Ecto neural progenitor cell (in vitro differentiated cells): ENCODE measurements at regions not wholly inside any gene's neighbourhood (a gene's known extent, or its start where the extent isn't known, plus 50 kb on each side); places are given as distances from the start of the nearest gene placed in this dataset.

Experiments used
- DNase-seq: peaks from one replicate; pipeline ENCODE4 v3.0.0-alpha.2; 2018; ENCODE audit warnings: low spot score

DNA sequence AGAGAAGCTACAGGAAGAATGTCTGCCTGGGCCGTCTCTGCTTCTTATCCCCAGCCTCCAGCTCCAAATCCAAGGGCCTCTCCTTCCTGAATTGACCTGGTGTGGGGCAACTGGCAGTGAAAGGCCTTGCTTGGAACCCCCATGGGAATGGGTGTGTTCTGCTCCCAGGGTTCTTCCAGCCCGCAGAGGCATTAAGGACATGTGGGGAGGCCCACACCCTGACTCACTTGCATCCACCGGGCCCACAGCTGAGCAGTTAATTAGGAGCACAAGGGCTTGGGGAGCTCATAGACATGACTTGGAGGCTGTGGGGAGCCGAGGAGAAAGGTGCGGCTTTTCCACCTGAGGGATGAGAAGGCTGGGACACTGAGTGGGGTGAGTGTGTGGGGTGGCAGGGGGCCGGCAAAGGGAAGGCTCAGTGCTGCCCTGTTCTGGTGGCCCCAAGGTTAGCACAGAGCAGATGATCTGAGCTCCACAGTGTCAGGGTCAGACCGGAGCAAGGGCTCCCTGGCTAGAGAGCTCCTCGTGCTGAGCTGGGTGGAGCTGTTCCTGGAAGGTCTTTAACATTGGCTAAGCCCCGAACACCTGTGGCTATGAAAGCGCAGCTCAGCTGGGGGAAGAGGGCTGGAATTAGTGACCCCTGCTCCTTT is 64.5 kb upstream of the NECTIN1 start:
- DNase-seq = no peak

DNA sequence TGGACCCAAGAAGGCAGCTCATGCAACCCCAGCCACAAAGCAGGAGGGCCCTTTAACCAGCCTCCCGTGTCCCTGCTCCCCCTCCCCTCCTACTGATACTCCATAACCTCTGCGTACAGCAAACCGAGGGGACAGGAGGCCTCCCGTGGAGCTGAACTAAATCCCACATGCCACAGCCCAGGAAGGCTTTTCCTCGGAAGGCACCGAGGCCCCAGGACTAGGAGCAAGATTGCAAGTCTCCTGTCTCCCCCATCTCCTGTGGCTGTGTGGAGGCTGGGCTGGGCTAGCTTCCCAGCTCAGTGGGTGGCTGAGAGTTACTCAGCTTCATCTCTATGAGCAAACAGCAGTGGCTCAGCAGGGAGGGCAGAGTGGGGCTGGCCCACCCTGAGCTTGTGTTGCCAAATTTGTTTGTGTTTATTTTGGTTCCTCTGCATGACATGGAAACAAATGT is 62.7 kb upstream of the NECTIN1 start:
- no peak for DNase-seq

DNA sequence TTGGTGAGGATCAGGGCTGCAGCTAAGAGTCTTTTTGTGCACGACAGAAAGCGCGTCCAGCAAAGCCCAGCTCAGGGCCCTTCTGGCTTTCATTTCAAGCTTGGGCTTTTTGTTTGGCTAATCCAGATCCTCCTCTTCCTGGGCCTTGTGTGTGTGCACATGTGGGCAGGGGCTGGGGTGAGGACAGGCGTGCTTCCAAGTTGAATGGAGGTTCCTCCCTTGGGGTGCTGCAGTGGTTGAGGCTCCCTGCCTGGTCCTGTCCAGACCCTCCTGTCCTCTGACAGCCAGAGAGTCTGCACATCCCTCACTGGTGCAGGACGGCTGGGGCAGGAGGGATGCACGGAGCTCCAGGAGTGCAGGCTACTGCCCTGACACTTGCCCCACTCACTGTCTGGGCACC is 62.0 kb upstream of the NECTIN1 start:
- DNase-seq = peak; percentile 66

DNA sequence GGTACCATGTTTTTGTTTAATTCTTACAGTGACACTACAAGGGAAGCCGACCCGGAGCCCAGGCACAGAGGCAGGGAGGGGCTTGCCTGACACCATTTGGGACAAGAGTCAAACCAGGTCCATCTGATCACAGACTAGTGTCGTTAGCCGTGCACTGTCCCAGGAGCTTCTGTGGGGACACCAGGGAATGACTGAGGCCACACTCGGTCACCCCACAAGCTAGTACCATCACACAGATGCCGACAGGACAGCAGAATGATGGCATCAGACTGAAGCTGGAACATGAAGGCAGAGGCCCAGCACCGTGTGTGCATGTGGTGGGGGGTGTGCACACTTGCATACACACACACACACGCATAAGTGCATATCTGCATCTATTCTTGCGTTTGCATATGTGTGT is 61.5 kb upstream of the NECTIN1 start:
- DNase-seq = no peak

DNA sequence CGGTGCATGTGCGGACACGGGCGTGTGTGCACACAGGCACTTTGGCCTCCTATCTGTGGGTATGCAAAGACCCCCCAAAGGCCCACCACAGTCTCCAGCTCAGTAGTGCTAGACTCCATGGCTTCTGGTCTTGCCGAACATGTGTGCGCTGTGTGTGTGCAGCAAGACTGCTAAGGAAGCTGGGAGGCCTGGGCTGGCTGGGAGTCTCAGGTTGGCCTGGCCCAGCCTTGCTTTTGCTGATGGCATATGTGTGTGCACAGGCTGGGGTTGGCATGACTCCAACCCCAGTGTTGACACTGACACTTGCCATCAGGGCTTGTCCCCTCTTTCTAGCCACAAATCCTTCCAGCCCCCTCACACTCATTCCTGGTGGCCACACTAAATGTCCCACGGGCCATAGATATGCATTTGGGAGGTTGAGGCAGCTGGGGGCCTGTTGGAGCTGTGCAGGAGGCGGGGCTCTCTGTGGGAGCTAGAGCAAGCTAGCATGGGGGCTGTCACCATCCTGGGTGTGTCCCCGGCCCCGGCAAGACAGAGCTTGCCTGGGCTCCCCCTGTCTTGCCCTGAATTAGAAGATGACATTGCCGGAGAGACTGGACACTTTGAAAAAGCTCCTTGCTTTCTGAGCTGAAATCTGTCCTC is 60.9 kb upstream of the NECTIN1 start:
- DNase-seq = no peak

DNA sequence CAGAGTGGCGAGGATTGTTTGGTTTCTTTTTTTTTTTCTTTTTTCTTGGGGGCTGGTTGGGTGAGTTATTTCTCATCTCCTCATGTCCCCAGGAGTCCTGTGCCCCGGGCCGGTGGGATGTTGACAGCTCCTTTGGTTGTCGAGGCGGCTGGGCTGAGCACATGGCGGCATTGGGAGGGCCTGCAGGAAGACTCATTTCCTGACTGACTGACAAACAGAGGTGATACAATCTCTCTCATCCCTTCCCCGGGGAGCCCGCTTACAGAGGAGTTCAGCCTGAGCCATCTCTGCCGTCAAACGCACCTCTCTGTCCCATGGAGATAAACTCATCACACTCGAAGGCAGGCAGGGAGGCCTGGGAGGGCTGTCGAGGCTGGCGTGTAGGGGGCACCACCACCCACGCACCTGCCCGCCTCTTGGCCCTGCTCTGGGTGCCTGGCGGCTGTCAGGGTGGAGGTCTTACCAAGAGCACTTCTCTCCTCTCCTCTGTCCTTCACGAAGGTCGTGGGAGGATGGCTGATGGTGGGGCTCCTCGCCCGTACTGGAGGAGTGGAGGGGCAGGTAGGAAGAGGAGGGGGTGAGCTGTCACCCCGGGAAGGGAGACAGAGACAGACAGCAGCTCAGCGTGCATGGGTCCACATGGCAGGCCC is 60.0 kb upstream of the NECTIN1 start:
- no peak for DNase-seq

DNA sequence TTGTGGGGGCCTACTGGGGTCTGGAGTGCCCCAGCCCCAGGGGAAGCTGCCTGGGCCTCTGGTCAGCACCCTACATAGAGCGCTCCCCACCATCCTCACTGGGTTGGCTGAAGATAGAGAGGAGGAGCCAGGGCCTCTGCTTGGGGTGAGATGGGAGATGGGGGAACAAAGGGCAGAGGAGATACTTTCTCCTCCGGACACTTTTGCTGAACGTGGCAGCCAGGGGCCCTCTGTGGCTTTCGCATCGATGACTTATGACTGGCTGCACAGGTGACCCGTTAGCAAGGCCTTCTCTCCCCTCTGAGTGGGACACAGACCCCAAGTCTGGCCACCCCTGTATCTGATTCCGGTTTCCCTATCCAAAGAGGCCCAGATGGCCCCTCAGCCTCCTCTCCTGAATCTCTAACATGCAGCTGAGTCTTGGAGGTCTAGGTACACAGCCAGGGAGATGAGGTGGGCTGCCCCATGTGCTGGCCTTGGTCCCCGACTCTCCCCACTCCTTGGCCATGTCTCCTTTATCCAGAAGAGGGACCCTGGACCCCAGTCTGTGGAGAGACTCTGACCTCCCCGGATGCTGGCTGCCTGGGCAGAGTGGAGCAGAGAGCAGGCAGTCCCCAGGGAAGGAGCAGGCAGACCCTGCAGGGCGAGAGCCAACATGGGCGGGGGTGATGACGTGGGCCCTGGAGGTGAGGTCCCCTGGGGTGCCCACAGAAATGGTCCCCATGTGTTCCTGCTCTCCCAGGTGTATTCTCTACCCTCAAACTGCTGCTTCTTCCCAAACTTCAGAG is 59.3 kb upstream of the NECTIN1 start:
- DNase-seq = no peak

DNA sequence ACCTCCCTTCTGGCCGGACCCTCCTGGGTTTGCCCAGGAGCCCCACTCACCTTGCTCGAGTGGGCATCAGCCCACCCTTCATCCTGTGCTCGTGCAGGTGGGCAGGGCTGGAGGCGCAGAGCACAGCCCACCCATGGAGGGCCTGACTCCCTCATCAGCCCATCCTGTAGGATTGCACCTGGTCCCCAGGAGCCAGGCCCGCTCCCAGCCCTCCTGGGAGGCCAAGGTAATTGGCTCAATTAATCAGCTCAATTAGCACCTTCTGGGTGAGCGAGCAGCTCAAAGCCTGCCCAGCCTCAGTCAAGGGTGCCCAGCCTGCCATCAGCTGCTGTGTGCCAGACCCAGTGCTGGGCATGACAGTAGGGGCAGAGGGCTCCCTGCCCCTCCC is 58.1 kb upstream of the NECTIN1 start:
- DNase-seq = no peak

DNA sequence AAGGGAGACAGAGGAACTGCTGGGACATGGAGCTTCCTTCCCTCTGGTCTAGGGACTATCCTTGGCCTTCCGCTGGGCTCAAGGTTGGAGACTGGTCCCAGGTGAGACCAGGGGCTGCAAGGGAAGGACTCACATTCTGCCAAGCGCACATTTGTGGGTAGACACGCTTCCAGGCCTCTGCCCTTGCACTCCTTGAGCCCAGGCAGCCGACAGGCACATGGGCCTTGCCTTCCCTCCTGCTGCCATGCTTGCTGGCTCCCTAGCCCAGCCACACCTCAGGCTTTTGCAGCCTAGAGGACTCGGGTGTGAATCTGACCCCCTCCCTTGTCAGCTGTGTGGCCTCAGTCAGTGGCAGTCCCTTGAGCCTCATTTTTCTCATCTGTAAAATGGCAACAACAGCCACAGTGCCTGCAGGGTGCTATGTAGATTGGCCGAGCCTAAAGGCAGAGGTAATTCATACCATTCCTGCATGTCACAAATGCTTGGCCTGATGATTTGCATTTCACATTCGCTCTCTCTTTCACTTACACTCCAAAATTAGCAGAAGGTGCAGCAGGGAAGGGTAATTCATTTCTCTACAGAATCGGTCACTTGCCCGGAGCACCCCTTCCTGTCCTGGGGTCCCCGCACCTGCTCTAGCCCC is 57.6 kb upstream of the NECTIN1 start:
- DNase-seq = no peak

DNA sequence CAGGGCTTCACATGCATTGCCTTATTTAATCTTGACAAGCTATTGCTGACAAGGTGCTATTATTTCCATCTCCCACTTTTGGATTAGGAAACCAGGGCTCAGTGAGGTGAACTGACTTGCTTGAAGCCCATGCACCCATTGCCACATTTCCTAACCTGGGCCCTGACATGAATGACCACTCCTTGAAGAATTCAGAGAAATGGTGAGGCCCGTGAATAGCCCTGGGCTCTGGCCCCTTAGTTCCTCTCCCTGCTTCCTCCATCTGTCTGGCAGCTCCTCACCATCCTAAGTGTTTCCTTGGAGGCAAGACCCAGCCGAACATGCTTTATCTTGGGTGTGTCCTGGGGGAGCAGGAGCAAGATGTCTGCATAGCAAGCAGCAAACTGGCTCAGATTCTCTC is 56.1 kb upstream of the NECTIN1 start:
- no peak for DNase-seq

DNA sequence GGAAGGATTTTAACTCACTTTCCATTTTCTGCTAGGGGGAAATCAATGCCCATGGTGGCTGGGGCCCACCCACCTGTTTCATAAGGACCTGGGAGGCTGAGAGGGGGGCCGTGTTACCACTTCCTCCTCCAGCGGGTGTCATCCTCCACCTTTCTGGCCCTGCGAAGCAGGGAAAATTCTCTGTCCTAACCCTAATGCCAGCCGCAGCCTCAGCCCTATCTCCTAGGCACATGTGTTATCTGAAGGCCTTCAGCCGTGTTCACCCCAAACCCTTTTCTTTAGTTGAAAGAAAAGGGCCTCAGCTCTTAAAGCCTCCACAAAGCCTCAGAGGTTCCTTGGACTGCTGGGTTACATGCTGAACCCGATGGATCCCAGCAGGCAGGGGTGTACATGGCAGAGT is 55.4 kb upstream of the NECTIN1 start:
- DNase-seq = no peak

DNA sequence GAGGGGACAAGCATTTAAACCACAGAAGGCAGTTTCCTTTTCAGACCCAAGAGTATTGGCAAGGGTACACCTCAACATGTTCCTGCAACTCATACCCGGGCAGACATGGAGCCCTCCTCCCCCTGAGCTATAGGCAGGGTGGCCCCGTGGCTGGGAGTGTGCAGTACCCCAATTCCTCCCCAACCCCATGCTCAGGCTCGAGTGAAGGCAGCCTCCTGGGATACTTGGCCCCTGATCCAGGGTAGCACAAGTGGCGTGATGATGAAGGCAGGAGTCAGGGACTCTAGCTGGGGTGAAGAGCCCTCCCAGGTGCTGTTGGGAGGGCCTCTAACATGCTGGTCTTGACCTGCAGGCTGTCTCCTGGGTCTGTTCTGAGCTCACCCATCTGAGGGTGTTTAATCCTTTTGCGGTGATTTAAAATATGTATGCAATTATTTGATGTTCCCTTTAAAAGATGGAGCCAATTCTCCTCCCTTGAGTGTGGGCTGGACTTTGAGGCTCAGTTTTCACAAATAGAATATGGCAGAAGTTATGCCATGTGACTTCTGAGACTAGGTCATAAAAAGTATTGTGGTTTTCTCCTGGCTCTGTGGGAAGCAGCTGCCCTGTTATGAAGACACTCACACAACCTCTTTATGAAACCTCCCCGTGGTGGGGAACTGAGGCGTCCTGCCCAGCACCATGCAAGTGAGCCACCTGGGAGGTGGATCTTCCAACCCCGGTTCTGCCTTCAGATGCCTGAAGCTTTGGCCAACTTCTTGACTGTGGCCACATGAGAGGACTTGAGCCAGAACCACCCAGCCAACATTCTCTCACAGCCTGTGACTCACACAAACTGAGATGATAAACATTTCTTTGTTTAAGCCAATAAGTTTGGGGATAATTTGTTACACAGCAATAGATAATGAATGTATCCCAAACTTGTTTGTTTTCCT is 54.7 kb upstream of the NECTIN1 start:
- no peak for DNase-seq

DNA sequence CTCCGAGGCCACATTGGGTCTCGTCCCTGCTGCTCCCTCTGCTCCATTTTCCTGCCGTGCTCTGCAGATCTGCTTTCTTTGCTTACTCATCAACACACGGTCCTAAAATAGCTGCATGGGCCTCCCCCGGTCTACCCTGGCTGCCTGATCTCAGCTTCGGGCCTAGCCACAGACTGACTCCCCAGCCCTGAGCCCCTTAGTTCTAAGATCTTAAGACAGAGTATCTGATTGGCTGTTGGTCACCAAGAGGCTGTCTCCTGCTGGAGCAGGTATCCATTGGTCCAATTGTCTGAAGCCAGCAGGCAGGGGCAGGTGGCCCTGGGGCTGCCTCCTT is 53.7 kb upstream of the NECTIN1 start:
- DNase-seq = no peak

DNA sequence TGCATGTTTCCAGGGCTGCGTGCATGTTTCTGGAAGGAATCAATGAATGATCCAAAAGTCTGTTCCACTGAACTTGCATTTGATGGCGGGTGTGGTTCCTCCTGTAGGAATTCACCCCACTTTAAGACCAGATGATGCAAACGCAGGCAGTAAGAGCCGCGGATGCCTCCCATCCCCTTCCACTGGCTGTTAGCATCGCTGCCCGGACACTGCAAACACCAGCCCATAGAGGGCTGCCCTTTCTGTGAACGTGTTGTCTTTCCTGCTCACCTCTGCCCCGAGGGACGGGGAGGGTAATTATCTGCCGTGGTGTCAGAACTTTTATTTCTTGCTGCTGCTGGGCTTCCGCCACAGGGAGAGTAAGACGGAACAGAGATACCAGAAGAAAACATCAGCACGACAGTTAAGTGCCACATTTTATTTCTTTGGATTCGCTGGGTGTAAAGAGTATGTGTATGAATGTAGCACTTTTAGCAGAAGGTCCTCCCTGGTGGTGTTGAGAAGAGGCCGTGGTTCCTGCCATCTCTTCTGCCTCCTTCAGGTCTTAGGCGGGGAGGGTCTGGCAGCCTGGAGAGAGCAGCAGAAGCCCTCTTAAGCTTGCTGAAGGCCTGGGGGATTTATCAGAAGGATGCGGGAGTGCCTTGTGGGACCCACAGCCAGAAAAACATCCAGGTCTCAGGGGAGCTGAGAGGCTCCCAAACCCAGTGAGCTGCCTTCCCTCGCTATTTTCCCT is 53.2 kb upstream of the NECTIN1 start:
- no peak for DNase-seq

DNA sequence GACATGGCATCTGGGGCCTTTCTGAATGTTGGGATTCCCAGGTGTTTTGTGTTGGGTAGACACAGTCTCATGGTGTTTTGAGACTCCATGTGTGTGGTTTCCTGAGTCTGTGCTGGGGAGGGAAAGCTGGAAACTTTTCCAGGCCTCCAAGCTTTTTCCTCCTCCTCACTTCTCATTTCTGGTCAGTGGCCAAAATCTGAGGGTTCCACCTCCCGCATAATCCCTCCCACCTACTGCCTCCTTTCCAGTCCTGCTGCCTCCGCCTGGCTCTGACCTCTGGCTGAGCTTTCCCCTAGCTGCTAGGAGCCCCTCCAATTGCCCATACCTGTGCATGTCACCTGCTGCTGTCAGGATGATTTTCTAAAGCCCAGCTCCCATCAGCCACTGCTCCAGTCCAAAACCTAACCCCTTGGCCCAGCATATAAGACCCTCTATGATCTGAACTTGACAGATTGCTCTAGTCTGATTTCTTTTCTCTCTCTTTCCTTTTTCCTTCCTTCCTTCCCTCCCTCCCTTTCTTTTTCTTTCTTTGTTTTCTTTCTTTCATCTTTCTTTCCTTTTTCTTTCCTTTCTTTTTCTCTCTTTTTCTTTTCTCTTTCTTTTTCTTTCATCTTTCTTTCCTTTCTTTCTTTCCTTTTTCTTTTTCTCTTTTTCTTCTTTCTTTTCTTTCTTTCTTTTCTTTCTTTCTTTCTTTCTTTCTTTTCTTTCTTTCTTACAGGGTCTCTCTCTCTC is 51.4 kb upstream of the NECTIN1 start:
- no peak for DNase-seq

DNA sequence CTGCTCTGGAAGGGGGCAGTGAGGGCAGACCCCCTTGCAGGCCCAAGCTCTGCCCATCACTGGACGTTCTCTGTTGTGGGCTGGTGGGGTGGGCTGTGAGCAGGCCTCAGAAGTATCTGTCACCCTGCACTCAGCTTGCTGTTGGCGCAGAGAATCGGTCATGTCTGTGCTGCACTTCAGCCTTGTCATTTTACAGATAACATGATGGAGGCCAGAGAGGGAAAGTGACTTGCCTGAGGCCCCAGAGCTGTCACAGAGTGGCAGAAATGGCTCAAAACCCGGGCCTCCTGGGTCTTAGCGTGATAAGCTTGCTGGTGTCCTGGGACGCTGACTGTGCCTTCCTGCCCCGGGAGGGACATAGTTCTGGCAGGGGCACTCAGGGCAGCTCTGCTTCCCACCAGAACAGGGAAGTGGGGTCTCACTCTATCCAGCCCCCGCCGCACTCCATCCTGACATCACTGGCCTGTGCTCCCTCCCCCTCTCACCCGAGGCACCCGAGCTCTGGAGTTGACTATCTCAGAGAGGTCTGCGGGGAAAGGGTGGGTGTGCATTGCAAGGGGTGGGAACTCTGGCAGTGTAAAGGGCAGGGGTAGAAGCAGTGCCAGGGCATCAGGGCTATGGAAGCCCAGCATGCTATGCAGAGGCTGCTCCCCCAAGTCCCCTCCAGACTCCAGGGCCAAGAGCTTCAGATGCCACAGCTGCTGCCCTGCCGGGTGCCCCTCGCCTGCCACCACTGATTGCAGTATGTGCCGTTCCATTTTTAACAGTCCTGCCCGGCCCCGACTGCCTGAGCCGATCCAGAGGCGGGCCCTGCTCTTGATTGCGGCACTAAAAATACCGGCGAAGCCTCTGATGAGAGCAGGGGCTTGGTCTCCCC is 50.4 kb upstream of the NECTIN1 start:
- DNase-seq = no peak
